Choroid plexus epithelial cell (primary cell): ENCODE measurements at regions not wholly inside any gene's neighbourhood (a gene's known extent, or its start where the extent isn't known, plus 50 kb on each side); places are given as distances from the start of the nearest gene placed in this dataset.

ENCODE experiments used
- DNase-seq: peaks from one replicate; pipeline ENCODE4 v3.0.0-alpha.2; 2010; ENCODE audit warnings: low read depth
- H3K4me3 ChIP-seq: 2 replicates; pipeline ENCODE4 v1.5.1; 2011; ENCODE audit warnings: low read depth, mild to moderate bottlenecking, control low read depth, low read length, moderate library complexity
- CTCF ChIP-seq: conservative IDR thresholded peaks from 2 replicates; pipeline ENCODE4 v1.5.1; 2011; ENCODE audit warnings: low read depth, mild to moderate bottlenecking, control low read depth, inconsistent platforms, low read length, moderate library complexity

GRCh38 chr17:65477600-65477999 is 83.8 kb downstream of the AXIN2 start:
- DNase-seq = no peak
- no peak overlapping the region for H3K4me3 ChIP-seq
- TF ChIP-seq CTCF = no peak

GRCh38 chr17:65474660-65475059 is 86.8 kb downstream of the AXIN2 start:
- TF ChIP-seq CTCF = no peak
- DNase-seq = no peak
- H3K4me3 ChIP-seq = no peak overlapping the region

GRCh38 chr17:65473985-65474384 is 87.5 kb downstream of the AXIN2 start:
- DNase-seq = no peak
- no peak for TF ChIP-seq CTCF
- H3K4me3 ChIP-seq = no peak overlapping the region

- DNase-seq = no peak
- H3K4me3 ChIP-seq = no peak overlapping the region
- TF ChIP-seq CTCF = no peak
Measured at GRCh38 chr17:65473363-65473762, 88.1 kb downstream of the AXIN2 start.

GRCh38 chr17:65472666-65473309 is 88.7 kb downstream of the AXIN2 start:
- TF ChIP-seq CTCF = no peak
- no peak overlapping the region for H3K4me3 ChIP-seq
- DNase-seq = peak; percentile 31

- no peak for TF ChIP-seq CTCF
- DNase-seq = no peak
- H3K4me3 ChIP-seq = no peak overlapping the region
Measured at GRCh38 chr17:65470783-65471182, 90.7 kb downstream of the AXIN2 start.

GRCh38 chr17:65468321-65468720 is 93.1 kb downstream of the AXIN2 start:
- no peak overlapping the region for H3K4me3 ChIP-seq
- no peak for TF ChIP-seq CTCF
- no peak for DNase-seq
